DMS153 (cell line): ENCODE measurements at regions not wholly inside any gene's neighbourhood (a gene's known extent, or its start where the extent isn't known, plus 50 kb on each side); places are given as distances from the start of the nearest gene placed in this dataset.

Source experiments
- DNase-seq: peaks from one replicate; lab custom pipeline; 2025; lab: John Stamatoyannopoulos, UW

DNA sequence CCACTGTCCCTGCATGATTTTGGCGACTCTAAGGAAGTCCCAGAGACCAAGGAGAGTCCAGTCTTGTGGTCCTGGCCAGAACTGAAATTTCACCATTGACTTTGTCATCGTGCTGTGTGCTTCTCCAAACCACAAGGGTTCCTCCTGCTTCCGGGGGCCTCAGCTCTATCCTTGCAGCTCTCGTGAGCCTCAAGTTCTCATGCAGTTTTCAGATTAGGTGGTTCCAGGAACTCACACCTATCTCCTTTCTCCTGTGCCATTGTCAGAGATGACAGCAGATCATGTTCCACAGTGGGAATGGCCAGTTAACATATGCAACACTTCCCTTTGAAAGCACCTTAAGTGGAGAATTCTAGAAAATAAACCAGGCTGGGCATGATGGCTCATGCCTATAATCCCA lies 97.9 kb upstream of the CRHR1 start:
- no peak for DNase-seq

DNA sequence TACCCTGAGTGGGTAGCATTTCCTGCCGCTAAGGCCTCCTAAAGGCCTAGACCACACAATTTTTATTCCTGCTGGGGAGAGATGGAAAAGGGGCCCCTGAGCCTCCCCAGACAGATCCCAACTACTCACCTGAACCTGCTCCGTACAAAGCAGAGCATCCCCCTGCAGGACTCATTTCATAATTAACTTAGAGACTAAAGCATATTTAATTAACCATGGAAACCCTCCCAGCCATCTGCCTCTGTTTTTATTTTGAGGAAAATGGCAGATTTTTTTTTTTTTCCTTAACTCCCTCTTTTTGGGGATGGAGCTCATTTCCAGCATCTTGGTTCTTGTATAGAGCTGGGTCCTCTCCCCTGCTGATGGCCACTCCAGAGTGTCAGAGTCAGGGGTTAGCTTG lies 96.5 kb upstream of the CRHR1 start:
- no peak for DNase-seq

DNA sequence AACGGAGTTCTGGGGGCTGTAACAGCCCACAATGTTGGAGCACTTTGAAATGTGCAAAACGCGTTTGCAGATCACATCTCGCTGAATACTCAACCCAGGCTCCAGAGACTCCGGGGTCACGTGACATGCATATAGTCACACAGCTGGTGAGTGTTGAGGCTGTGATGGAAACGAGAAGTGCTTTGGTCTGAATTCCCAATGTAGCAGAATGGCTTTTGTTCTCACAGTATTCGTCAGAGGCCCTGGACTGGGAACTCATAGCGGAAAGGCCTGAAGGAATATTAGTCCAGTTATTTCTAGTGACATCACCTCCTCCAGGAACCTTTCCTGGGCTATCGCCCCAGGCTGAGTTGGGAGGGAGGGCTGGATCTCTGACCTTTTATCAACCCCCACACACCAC lies 95.8 kb upstream of the CRHR1 start:
- no peak for DNase-seq

DNA sequence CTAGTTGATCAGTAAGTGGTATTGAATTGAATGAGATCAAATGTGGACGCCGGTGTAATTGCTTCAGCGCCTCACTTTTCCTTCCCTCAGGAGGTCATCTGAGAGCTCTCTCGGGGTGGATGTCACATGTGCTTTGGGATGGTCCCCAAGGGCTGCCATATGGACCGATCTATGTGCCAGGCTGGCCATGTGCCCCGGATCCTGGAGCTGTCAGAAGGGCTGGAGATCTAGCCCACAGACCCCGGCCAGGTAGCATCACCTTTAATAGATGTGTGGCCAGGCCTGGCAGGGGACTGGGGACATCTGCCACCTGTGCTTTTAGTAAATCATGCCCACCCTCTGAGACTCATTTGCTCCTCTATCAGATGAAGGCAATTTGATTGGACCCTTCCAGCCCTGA lies 95.3 kb upstream of the CRHR1 start:
- DNase-seq, result no peak

DNA sequence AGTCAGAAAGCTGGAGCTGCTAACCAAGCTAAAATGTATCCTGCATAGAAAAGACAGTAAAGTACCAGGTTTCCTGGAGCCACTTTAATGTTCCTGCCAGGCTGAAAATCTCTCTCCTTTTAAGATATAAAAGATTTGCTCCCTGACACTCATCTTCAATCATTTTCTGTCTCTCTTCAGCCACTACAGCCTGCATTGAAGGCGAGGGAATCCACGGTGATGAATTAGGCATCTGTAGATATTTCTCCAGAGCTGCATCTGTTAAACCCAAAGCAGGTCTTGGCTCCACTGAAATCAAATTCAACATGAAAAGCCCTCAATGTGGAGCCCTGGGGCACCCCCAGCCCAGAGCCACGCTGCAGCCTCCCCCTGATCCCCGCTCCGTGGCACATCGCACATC lies 94.7 kb upstream of the CRHR1 start:
- no peak for DNase-seq

DNA sequence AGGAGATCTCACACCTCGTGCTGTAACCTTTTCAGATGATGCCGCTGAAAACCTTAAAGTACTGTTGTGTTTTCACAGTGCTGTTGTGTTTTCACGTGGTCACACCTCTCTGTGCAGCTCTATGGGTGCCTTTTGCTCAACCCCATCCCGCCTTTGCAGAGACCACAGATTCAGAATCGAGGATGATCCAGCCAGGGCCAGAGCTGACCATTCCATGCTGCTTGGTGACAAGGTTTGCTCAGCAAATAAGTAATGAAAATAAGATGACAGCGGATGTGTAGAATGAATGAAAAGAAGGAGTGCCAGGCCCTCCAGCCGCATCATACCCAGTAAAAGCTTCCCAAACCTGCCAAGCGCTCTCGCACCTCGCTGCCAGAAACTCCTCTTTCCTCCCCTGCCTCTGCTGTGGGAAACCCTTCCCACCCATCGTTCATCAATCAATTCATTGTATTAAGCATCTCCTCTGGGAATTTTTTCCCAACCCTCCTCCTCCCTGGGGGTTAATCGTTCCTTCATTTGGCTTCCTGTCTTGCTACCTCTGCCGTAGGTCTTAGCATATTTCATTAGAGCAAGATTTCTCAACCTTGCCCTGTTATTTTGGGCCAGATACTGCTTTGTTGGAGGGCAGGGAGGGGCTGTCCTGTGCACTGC lies 93.4 kb upstream of the CRHR1 start:
- no peak for DNase-seq

DNA sequence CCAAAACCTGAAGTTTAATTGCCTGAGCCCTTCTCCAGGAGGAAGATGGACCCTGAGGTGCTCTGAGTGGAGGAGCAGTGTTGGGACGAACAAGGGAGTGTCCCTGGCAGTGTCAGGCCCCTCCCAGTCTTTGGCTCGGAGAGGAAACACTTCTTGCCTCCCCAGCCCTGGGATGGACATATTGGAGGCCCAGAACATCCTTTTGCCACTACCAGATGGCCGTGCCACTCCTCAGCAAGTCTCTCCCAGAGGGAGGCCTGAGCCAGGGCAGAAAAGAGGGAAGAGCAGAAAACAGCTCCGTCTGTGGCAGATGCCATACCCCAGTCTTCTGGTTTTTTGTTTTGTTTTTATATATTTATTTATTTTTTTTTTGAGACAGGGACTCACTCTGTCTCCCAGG lies 91.5 kb upstream of the CRHR1 start:
- DNase-seq, result no peak

DNA sequence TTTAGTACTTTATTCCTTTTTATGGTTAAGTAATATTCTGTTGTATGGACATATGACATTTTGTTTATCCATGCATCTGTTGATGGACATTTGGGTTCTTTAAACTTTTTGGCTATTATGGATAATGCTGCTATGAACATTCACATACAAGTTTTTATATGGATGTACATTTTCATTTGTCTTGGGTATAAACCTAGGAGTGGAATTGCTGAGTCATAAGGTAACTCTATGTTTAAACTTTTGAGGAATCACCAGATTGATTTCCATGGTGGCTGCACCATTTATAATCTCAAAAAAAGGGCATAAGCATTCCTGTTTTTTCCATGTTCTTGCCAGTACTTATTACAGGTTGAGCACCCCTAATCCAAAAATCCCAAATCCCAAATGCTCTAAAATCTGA lies 90.3 kb upstream of the CRHR1 start:
- no peak for DNase-seq

DNA sequence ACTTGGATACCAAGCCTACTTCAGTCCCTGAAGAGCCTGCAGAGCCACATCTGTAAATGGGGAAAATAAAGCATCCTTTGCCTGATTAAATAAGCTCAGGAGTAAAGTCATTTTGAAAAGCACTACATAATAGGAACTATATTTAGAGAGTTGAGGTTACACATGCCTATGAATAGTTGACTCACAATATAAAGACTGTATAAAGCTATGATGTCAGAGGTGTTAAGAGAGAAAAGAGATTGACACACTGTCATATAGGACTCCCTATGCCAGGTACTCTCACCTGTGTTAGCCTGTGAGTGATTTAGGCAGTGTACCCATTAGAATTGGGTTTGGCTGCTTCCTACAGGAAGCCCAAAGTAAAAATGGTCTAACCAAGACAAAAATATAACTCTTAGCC lies 87.7 kb upstream of the CRHR1 start:
- DNase-seq, result no peak

DNA sequence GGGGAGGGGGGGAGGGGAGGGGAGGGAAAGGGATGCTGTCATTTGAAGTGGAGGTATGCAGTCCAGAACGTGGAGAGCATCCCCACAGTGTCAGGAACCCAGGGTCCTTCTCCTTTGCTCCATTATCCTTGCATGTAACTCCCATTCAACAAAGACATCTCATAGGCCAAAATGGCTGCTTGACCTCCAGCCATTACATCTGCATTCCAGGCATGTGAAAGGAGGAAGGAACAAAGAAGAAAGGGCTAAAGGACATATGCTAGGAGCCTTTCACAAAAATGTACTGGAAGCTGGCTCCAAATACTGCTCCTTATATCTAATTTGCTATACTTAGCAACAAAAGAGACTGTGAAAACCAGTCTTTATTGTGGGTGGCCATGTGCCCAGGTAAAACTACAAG lies 87.0 kb upstream of the CRHR1 start:
- DNase-seq, result no peak

DNA sequence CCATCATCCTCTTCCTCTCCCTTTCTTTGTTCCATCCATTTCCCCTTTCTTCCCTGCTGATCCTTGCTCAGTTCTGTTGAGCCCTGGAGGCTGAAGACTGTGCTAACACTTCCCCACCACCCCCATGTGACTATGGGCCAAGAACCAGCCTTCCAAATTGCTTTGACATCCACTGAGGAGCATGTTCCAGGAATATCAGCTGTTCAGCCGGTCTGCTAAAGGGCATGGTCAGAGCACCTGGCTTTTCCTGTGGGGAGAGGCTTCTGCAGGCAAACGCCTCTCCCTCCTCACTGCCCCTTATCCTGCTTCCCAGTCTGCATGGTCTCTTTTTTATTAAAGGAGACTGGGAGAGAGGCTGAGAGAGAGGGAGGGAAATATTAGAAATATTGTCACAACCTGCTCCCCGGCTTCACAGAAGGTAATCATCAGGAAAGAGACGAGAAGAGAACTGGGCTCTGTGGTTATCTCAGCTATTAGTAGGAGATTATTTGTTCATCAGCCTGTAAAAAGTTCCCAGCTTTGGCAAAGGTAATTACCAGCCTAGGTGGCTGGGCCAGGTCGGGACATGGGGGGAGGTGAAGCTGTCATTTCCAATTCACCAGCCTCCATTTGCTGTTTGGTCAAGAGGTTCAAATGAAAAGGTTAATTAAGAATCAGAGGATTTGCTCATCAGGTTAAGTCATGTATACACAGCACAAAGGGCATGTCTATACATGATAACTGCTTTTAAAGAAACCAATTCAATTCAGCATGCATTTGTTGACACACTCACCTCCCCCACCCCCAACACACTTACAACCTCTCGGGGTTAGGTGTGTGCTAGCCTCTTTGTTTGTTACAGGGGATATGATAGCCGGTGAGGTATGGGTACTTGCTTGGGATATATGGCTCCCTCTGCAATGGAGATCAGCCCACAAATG lies 83.7 kb upstream of the CRHR1 start:
- peak; percentile 95 for DNase-seq

DNA sequence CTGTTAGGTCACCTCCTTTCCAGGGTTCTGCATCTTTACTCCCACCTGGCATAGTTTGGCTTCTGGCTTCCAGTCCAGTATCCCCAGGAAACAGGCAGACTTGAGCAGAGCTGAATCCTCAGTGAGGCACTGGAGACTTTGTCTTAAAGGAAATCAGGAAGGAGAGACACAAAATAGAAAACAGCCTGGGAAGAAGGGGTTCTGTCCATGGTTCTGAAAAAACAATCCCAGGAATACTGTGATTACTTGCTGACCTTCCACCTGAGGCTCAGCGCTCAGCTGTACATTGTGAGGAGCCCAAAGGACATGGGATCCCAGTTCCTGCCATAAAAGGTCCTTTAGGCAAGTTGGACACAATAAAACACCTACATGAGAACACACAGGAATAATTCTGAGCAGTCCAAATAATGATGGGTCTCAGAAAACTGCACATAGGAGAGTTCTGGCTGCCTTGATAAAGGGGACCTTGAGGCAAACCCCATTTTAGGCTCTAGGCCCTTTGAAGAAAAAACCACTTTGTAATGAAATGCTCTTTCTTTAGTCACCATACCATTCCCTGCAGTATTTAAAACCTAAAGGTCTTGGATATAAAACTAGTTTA lies 81.4 kb upstream of the CRHR1 start:
- no peak for DNase-seq

DNA sequence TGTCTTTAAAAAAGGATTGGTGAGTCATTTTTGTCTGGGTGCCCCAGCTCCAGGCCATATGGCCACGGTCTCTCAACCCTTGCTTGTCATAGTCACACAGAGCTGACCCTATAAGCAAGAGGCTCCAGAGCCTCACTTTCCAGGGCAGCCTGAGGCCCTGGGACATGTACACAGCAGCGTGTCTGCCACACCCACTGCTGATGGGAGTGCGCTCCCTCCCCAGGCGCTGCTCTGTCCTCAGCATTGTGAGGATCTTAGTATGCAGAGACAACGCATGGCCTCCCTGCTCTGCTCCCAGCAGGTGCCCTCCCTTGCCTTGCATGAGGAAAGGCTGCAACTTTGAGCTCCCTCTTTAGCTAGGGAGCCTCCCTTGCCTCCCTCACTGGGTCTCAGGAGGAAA lies 80.8 kb upstream of the CRHR1 start:
- DNase-seq, result peak; percentile 38

DNA sequence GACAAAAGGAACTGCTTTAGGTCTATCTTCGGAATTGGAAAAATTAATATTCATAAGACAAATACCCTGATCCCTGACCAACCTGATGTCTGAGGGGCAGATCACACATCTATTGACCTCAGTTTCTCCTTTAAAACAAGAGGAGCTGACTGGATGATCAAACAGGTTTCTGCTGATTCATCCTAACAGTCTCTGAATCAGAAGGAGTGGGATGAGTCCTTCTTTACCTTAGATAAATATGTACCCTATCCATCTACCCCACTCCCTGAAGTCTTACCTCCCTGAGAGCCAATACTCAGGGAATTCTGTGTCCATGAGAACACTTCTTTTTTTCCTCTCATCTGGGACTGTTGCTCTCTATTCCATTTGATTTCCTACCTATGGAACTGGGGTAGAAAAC lies 80.3 kb upstream of the CRHR1 start:
- no peak for DNase-seq

DNA sequence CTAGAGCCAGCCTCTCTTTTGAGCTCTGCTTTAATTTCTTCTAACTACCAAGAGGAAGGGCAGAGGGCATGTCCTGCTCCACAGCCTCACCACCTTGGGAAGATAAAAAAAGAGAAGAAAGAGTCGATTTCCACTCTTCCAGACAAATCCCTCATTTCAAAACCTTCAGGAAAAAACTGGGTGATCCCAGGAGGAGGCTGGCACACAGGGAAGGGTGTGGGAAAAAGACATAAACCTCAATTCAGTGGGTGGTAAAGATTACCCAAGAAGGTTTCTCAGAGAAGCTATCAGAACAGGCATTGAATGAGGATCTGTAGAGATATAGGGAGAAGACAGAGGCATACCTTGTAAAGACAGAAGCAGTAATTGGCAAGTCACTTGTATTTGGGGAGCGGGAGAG lies 79.9 kb upstream of the CRHR1 start:
- DNase-seq, result no peak

DNA sequence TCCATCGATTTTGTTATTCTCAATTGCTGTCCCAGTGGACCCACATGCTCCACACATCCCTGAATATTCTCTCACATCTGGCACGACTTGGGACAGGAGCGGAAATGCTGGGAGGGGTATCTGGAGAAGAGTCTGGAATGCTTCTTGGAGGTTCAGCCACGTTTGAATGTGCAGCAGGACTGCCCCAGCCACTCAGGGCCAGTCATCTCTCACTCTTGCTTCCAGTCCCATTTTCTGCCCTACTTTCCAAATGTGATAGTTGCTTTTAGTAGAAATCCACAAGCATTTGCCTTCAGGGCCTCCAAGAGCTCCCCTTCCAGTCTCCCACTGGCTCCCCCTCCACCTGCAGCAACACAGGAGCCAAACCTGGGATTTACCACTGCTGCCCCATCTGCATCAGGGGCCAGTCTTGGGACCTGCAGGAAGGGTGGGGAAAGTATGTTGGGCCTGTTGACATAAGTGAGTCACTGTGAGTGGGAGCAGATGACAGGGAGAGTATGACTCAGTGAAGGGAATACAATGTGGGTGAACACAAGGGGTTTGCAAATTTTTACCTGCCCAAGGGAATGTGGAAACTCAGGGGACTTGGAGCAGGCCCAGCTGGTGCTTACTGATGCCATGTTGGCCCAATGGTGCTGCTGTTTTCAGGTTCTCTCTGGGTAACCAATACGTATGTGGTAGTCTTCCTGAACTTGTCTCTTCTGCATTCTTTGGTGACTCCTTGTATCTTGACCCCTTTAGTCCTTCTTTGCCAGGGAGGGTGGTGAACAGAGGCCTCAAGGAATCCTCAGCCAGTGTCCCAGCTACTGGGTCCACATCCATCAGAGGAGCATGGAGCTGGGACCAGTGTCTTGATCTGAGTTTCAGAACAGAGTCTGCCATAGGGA lies 78.8 kb upstream of the CRHR1 start:
- DNase-seq, result peak; percentile 55

DNA sequence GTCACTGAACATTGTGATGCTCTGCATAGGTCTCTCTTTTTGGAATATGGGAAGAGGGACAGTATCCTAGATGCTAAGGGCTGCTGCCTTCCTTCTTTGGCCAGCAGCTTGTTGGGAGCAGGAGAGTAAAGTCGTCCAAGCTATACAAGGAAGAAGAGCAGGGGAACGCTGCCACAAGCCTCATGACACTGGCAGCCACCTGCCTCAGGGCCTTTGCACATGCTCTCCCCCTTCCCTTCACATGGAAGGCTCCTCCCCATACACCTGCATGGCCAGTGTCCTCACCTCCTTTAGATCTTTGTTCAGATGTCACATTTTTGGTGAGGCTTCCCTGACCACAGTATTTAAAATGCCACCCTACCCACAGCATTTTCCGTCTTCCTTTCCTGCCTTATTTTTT lies 78.1 kb upstream of the CRHR1 start:
- DNase-seq, result no peak

DNA sequence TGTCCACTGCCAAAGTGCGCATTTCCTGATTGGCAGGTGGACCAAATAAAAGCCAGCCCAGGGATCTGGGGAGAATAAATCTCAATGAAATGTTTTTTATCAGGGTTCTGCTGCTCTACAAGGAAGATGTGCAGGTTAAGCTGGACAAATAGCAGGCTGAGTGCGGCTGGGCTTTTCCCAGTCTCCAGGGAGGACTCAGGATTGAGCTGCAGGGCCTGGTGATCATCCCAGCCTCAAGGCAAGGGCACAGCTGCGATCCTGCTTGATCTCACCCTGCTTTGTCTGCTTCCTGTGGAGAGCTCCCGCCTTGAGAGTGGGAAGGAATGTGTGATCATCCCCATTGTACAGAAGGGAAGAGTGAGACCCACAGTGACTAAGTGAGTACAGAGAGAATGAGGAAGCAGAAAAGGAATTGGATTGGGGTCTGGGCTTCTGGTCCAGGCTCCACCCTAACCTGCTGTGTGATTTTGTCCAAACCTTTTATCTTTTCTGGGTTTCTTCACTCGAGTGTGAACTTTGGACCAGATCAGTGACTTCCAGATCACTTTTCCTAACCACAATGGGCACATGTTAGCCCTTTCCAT lies 75.3 kb upstream of the CRHR1 start:
- no peak for DNase-seq

DNA sequence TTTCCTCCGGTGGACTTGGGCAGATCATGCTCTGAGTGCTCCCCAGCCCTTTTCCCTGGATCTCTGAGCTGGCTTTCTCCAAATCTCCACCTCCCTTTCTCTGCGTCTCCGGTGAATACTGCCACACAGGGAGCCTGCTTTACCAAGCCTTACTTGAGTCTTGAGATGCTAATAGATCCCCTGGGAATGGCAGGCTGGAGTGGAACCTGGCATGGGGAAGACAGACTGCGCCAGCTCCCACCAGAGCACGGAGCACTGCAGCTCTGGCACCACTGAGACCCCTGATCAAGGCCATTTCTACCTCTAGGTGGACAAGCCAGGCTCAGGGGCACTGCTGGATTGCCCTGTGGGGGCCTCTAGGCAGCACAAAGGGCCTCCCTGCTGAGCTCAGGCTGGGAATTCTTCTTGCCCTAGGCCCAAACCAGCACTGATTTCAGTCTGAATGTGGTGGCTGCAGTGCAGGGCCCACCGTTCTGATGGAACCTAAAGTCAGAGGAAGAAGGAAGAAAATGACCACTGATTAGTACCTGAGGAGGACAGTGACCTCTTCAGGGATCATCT lies 74.3 kb upstream of the CRHR1 start:
- no peak for DNase-seq

DNA sequence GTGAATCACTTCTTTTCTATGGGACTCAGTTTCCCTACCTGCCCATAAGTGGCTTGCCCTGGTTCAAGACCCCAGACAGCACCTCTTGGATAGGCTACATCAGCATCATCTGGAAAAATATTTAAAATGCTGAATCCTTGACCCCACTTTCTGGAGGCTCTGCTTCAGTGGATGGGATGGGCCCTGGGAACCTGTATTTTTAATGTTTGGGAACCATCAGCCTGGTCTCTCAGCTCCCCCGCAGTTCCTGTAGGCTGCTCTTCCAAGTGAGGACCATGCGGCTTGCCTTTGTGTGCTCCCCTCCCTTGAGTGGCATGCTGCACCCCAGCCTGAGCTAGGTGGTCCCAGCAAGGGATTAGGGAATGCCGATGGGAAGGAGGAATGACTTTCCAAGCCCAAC lies 68.3 kb upstream of the CRHR1 start:
- no peak for DNase-seq

DNA sequence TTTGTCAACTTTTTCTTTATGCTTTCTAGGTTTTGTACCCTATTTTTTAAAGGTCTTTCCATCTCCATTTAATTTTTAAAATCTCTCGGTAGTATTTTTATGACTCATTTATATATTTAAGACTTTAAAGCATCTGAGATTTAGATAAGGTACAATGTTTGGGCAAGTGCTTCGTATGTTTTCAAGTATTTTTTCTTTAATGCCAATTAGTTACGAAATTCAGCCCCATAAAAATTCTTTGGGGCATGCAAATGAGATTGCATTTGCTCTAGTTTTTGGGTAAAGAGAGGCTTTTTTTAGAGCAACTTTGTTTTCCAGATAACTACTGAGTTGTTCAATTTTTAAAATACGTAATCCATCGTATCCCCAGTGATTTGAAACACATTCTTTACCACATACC lies 65.3 kb upstream of the CRHR1 start:
- no peak for DNase-seq
